ENCODE measurements at regions not wholly inside any gene's neighbourhood (a gene's known extent, or its start where the extent isn't known, plus 50 kb on each side); places are given as distances from the start of the nearest gene placed in this dataset.

DNA sequence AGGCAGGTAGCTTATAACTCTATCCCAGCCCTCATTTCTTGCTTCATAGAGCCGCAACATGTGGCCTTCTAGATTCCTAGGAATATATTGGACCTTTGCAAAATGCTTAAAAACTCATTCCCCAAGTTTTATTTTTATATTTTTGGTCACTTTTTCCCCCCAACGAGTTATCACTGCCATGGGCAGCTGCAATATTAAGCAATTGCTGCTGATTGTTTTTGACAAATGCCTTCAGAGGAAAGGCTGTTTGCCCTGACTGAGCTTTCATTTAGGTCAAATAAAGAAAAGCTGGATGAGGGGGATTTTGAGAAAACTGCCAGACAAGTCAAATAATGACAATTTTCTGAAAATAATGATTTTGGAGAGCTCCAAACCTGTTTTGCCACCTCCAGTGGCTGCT lies 976.9 kb upstream of the MBL2 start:
- Histone ChIP-seq H3K9me3 (peaks cover 0 to 18% of the 10 kb centered on the region in 2 donors), H3K27me3 (no peaks in the 10 kb centered on the region)
- TF ChIP-seq, protein P1, sequence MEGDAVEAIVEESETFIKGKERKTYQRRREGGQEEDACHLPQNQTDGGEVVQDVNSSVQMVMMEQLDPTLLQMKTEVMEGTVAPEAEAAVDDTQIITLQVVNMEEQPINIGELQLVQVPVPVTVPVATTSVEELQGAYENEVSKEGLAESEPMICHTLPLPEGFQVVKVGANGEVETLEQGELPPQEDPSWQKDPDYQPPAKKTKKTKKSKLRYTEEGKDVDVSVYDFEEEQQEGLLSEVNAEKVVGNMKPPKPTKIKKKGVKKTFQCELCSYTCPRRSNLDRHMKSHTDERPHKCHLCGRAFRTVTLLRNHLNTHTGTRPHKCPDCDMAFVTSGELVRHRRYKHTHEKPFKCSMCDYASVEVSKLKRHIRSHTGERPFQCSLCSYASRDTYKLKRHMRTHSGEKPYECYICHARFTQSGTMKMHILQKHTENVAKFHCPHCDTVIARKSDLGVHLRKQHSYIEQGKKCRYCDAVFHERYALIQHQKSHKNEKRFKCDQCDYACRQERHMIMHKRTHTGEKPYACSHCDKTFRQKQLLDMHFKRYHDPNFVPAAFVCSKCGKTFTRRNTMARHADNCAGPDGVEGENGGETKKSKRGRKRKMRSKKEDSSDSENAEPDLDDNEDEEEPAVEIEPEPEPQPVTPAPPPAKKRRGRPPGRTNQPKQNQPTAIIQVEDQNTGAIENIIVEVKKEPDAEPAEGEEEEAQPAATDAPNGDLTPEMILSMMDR (IDR thresholded peaks at IDR 0.05) = no peak

GRCh38 chr10:53748319-53748718 lies 975.7 kb upstream of the MBL2 start:
- H3K36me3 ChIP-seq = no peaks in the 10 kb centered on the region
- H3K4me3 ChIP-seq = no peak overlapping the region
- peaks cover 0 to 18% of the 10 kb centered on the region in 2 donors for H3K9me3 ChIP-seq
- no peak for DNase-seq (ENCODE audit: low spot score)
- H3K27me3 ChIP-seq = no peaks in the 10 kb centered on the region
- no peak overlapping the region for H3K27ac ChIP-seq
- no peaks in the 10 kb centered on the region for H3K4me1 ChIP-seq
- TF ChIP-seq, protein P1 (IDR thresholded peaks at IDR 0.05) = no peak

More for the DNA sequence above, 976.9 kb upstream of the MBL2 start:
- no peak overlapping the region for H3K27ac ChIP-seq
- H3K36me3 ChIP-seq = no peaks in the 10 kb centered on the region
- H3K4me1 ChIP-seq = no peaks in the 10 kb centered on the region
- H3K4me3 ChIP-seq = no peak overlapping the region
- no peak for DNase-seq (ENCODE audit: low spot score)

GRCh38 chr10:53744746-53745145 lies 972.2 kb upstream of the MBL2 start:
- DNase-seq (ENCODE audit: low spot score) = no peak
- TF ChIP-seq, protein P1 (IDR thresholded peaks at IDR 0.05) = no peak
- H3K9me3 ChIP-seq = peaks cover 0 to 16% of the 10 kb centered on the region in 2 donors

DNA sequence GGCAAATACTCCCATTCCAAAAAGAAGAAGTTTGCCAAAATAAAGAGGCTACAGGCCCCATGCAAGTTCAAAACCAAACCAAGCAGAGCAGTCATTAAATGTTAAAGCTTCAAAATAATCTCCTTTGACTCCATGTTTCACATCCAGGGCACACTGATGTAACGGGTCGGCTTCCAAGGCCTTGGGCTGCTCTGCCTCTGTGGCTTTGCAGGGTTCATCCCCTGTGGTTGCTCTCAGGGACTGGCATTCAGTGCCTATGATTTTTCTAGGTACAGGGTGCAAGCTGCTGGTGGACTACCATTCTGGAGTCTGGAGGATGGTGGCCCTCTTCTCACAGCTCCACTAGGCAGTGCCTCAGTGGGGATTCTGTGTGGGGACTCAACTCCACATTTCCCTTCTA lies 971.6 kb upstream of the MBL2 start:
- Histone ChIP-seq H3K4me1 (no peaks in the 10 kb centered on the region), H3K9me3 (peaks cover 0 to 10% of the 10 kb centered on the region in 2 donors), H3K4me3 (no peak overlapping the region), H3K27ac (no peak overlapping the region), H3K27me3 (no peaks in the 10 kb centered on the region), H3K36me3 (no peaks in the 10 kb centered on the region)
- no peak for DNase-seq (ENCODE audit: low spot score)
- TF ChIP-seq, protein P1 (IDR thresholded peaks at IDR 0.05) = no peak

More at GRCh38 chr10:53744746-53745145, 972.2 kb upstream of the MBL2 start:
- Histone ChIP-seq H3K36me3 (no peaks in the 10 kb centered on the region), H3K27ac (no peak overlapping the region), H3K4me3 (no peak overlapping the region), H3K27me3 (no peaks in the 10 kb centered on the region), H3K4me1 (no peaks in the 10 kb centered on the region)

- Histone ChIP-seq H3K9me3 (peaks cover 0 to 4% of the 10 kb centered on the region in 2 donors), H3K4me1 (no peaks in the 10 kb centered on the region), H3K36me3 (no peaks in the 10 kb centered on the region), H3K27ac (no peak overlapping the region), H3K27me3 (no peaks in the 10 kb centered on the region), H3K4me3 (no peak overlapping the region)
- no peak for DNase-seq (ENCODE audit: low spot score)
- TF ChIP-seq, protein P1 (IDR thresholded peaks at IDR 0.05) = no peak
These were observed 964.5 kb upstream of the MBL2 start for GRCh38 chr10:53737132-53737531.

GRCh38 chr10:53726921-53727320 lies 954.3 kb upstream of the MBL2 start:
- Histone ChIP-seq H3K4me1 (no peaks in the 10 kb centered on the region), H3K9me3 (no peaks in the 10 kb centered on the region), H3K36me3 (no peaks in the 10 kb centered on the region), H3K27ac (no peak overlapping the region), H3K4me3 (no peak overlapping the region), H3K27me3 (no peaks in the 10 kb centered on the region)
- TF ChIP-seq, protein P1 (IDR thresholded peaks at IDR 0.05) = no peak
- no peak for DNase-seq (ENCODE audit: low spot score)

All from right atrium auricular region (tissue), 2 donors.